ENCODE measurements at regions not wholly inside any gene's neighbourhood (a gene's known extent, or its start where the extent isn't known, plus 50 kb on each side); places are given as distances from the start of the nearest gene placed in this dataset.

DNA sequence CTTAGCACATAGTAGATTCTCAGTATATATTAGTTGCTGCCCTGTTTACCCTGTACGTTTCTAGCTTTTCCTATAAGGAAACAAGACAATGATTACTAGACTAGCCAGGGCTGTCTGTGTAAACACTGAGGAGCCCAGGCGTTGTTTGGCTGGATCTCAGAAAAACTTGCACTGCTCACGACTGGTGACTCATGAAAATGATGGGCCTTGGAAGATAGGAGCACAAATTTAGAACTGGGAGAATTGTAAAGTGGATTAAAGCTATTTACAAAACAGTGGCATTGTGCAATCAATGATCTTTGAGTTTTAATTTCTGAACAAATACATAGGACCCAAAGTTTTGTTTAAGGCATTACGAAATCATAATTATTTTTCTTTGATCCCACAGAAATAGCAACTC lies 276.9 kb downstream of the FAM76B start:
- no peak for TF ChIP-seq POLR2A (IDR thresholded peaks at IDR 0.05)
- TF ChIP-seq CTCF (IDR thresholded peaks at IDR 0.05): no peak
